HCT116 (cell line): ENCODE measurements at regions not wholly inside any gene's neighbourhood (a gene's known extent, or its start where the extent isn't known, plus 50 kb on each side); places are given as distances from the start of the nearest gene placed in this dataset.

ENCODE experiments used
- ATAC-seq: fragments of 200-7000 bp; cut with Tn5 transposase; 2 replicates; pipeline ENCODE4 v1.9.1; 2020; ENCODE audit warnings: mild to moderate bottlenecking, moderate library complexity
- BruUV-seq: library from RNA; stranded (reverse); fragments of 400-500 nt; replicated peaks from 2 replicates; lab custom pipeline; 2021; lab: Mats Ljungman, UMichigan
- CTCF ChIA-PET: fragments of 300-600 bp; sonication (Branson Sonifier 250); formaldehyde crosslinking; loops from one replicate; lab custom pipeline; 2021; ENCODE audit warnings: antibody characterized with exemption; lab: Charles Lee
- POLR2A ChIA-PET: fragments of 300-600, 350-600 bp; sonication (Branson Sonifier 250); formaldehyde crosslinking; loops from one replicate; lab custom pipeline; 2021; ENCODE audit warnings: antibody characterized with exemption; lab: Charles Lee
- RAD21 ChIA-PET, 2 experiments: fragments of 300-600 bp; sonication (Branson Sonifier 250); formaldehyde crosslinking; loops; one replicate each; lab custom pipeline; 2023; ENCODE audit warnings: low total read pairs in 2 of 2; ENCODE audit not compliant: uncharacterized antibody in 2 of 2, unreplicated experiment in 2 of 2, low non-redundant PET in 1 of 2; lab: Charles Lee
- DNase-seq: peaks from one replicate; pipeline ENCODE4 v3.0.0-alpha.2; 2010; ENCODE audit warnings: low read depth, low spot score
- H2AFZ ChIP-seq: fragments of 200-600 bp; shearing (Covaris generic), sonication (generic); 2 replicates; pipeline ENCODE4 v1.6.1; 2017; ENCODE audit warnings: low read depth, mixed run types, mixed read lengths, antibody characterized with exemption, low read length; ENCODE audit not compliant: poor library complexity, severe bottlenecking
- H3K27ac ChIP-seq: 2 replicates; pipeline ENCODE4 v1.5.1; 2012; ENCODE audit warnings: low read depth, low read length
- H3K27me3 ChIP-seq: fragments of 200-600 bp; sonication (generic); 2 replicates; pipeline ENCODE4 v1.6.1; 2016; ENCODE audit warnings: mixed run types, low read length, mixed read lengths; ENCODE audit not compliant: insufficient read depth
- H3K36me3 ChIP-seq, 2 experiments: fragments of 200-500 bp in 1 of 2; fragments of 200-600 bp in 1 of 2; sonication (Bioruptor generic) in 1 of 2; sonication (generic) in 1 of 2; 2 replicates each; pipeline versions ENCODE4 v1.5.1 to v1.6.1; 2014 to 2016; ENCODE audit warnings: low read length in 2 of 2, inconsistent platforms in 1 of 2, mixed read lengths in 1 of 2, mixed run types in 1 of 2; ENCODE audit not compliant: insufficient read depth in 2 of 2, control insufficient read depth in 1 of 2
- H3K4me1 ChIP-seq, 2 experiments: fragments of 200-600 bp in 1 of 2; sonication (generic) in 1 of 2; 2 replicates each; pipeline versions ENCODE4 v1.5.1 to v1.6.1; 2012 to 2017; ENCODE audit warnings: low read length in 2 of 2, inconsistent platforms in 1 of 2, mild to moderate bottlenecking in 1 of 2, mixed read lengths in 1 of 2, mixed run types in 1 of 2, moderate library complexity in 1 of 2; ENCODE audit not compliant: insufficient read depth in 2 of 2, control insufficient read depth in 1 of 2
- H3K4me2 ChIP-seq: fragments of 200-600 bp; sonication (generic); 2 replicates; pipeline ENCODE4 v1.6.1; 2017; ENCODE audit warnings: mixed run types, low read length, mixed read lengths
- H3K4me3 ChIP-seq, 2 experiments: fragments of 200-600 bp in 1 of 2; sonication (generic) in 1 of 2; replicated peaks in 1 of 2; 2 replicates each; pipeline ENCODE4 v1.5.1; 2011 to 2016; ENCODE audit warnings: low read length in 2 of 2, control low read depth in 1 of 2, low read depth in 1 of 2, mild to moderate bottlenecking in 1 of 2, mixed read lengths in 1 of 2, mixed run types in 1 of 2
- H3K79me2 ChIP-seq: fragments of 200-600 bp; sonication (generic); 2 replicates; pipeline ENCODE4 v1.6.1; 2017; ENCODE audit warnings: mild to moderate bottlenecking, mixed run types, low read length, moderate library complexity, mixed read lengths; ENCODE audit not compliant: insufficient read depth
- H3K9ac ChIP-seq: fragments of 200-600 bp; sonication (generic); 2 replicates; pipeline ENCODE4 v1.6.1; 2016; ENCODE audit warnings: low read length, mixed read lengths
- H3K9me2 ChIP-seq: fragments of 200-600 bp; sonication (generic), shearing (Covaris generic); 2 replicates; pipeline ENCODE4 v1.6.1; 2017; ENCODE audit warnings: mixed run types, mild to moderate bottlenecking, moderate library complexity; ENCODE audit not compliant: insufficient read depth
- H3K9me3 ChIP-seq, 2 experiments: fragments of 200-500 bp in 1 of 2; fragments of 200-600 bp in 1 of 2; sonication (Bioruptor generic) in 1 of 2; sonication (generic) in 1 of 2; 2 replicates each; pipeline ENCODE4 v1.6.1; 2014 to 2017; ENCODE audit warnings: low read length in 2 of 2, mixed read lengths in 2 of 2, inconsistent platforms in 1 of 2, low read depth in 1 of 2, mild to moderate bottlenecking in 1 of 2, mixed run types in 1 of 2, moderate library complexity in 1 of 2; ENCODE audit not compliant: control insufficient read depth in 1 of 2, insufficient read depth in 1 of 2
- H4K20me1 ChIP-seq: fragments of 200-600 bp; sonication (generic), shearing (Covaris generic); 2 replicates; pipeline ENCODE4 v1.6.1; 2017; ENCODE audit warnings: mixed run types, mild to moderate bottlenecking, moderate library complexity; ENCODE audit not compliant: insufficient read depth
- ATF3 ChIP-seq: IDR thresholded peaks from 2 replicates; pipeline ENCODE4 v1.6.1; 2012
- CBX3 ChIP-seq: IDR thresholded peaks from 2 replicates; pipeline ENCODE4 v1.6.1; 2012; ENCODE audit warnings: low read depth
- ELF1 ChIP-seq: IDR thresholded peaks from 2 replicates; pipeline ENCODE4 v1.6.1; 2012; ENCODE audit warnings: low read depth, borderline replicate concordance
- EZH2phosphoT487 ChIP-seq: fragments of 200-600 bp; IDR thresholded peaks from 2 replicates; pipeline ENCODE4 v1.6.1; 2018; ENCODE audit warnings: antibody characterized with exemption, borderline replicate concordance
- FOSL1 ChIP-seq: IDR thresholded peaks from 2 replicates; pipeline ENCODE4 v1.6.1; 2012; ENCODE audit warnings: low read depth
- JUND ChIP-seq: IDR thresholded peaks from 2 replicates; pipeline ENCODE4 v1.6.1; 2012
- POLR2A ChIP-seq: IDR thresholded peaks from 2 replicates; pipeline ENCODE4 v1.7.0; 2011; ENCODE audit warnings: borderline replicate concordance; ENCODE audit not compliant: insufficient read depth, insufficient read length; ENCODE audit errors: extremely low read depth
- SIN3A ChIP-seq: IDR thresholded peaks from 2 replicates; pipeline ENCODE4 v1.6.1; 2012; ENCODE audit warnings: low read depth
- SP1 ChIP-seq: IDR thresholded peaks from 2 replicates; pipeline ENCODE4 v1.6.1; 2012; ENCODE audit warnings: low read depth
- ZFX ChIP-seq: fragments of 450-650 bp; IDR thresholded peaks from 2 replicates; pipeline ENCODE4 v1.6.1; 2017
- intact Hi-C: fragments of 100-400 bp; cut with micrococcal nuclease; formaldehyde crosslinking; loops from 2 replicates; pipeline ENCODE4 v1.10.0; 2022
- TF ChIP-seq, protein P1 (sequence below), 3 experiments: fragments of 200-600 bp in 1 of 3; sonication (generic) in 1 of 3; IDR thresholded peaks in 2 of 3; conservative IDR thresholded peaks in 1 of 3; 2 replicates each; pipeline ENCODE4 v1.5.1; 2012 to 2017; ENCODE audit warnings: low read depth in 2 of 3, low read length in 2 of 3, antibody characterized with exemption in 1 of 3, borderline replicate concordance in 1 of 3, control low read depth in 1 of 3, mild to moderate bottlenecking in 1 of 3, mixed read lengths in 1 of 3, mixed run types in 1 of 3, moderate library complexity in 1 of 3; ENCODE audit not compliant: insufficient read depth in 1 of 3
- TF ChIP-seq, protein P2 (sequence below): IDR thresholded peaks from 2 replicates; pipeline ENCODE4 v1.6.1; 2012

GRCh38 chr16:56122251-56122650 lies 69.0 kb upstream of the GNAO1 start:
- H3K79me2 ChIP-seq: no peaks in the 10 kb centered on the region
- H4K20me1 ChIP-seq: no peaks in the 10 kb centered on the region
- H2AFZ ChIP-seq: no peak overlapping the region
- H3K36me3 ChIP-seq: no peaks in the 10 kb centered on the region
- no peak overlapping the region for H3K4me2 ChIP-seq
- ChIA-PET RAD21 (no interaction called here), CTCF (no interaction called here), POLR2A (no interaction called here)
- intact Hi-C loops: no loop called here
- DNase-seq (no peak), ATAC-seq (no peak)
- no peak overlapping the region for H3K27ac ChIP-seq
- H3K9ac ChIP-seq: no peak overlapping the region
- H3K4me1 ChIP-seq: no peaks in the 10 kb centered on the region
- peaks cover 48% of the 10 kb centered on the region for H3K27me3 ChIP-seq
- H3K9me3 ChIP-seq: no peaks in the 10 kb centered on the region
- TF ChIP-seq ZFX: no peak
- no peak for TF ChIP-seq CBX3
- no peak for TF ChIP-seq FOSL1
- TF ChIP-seq, protein P1, sequence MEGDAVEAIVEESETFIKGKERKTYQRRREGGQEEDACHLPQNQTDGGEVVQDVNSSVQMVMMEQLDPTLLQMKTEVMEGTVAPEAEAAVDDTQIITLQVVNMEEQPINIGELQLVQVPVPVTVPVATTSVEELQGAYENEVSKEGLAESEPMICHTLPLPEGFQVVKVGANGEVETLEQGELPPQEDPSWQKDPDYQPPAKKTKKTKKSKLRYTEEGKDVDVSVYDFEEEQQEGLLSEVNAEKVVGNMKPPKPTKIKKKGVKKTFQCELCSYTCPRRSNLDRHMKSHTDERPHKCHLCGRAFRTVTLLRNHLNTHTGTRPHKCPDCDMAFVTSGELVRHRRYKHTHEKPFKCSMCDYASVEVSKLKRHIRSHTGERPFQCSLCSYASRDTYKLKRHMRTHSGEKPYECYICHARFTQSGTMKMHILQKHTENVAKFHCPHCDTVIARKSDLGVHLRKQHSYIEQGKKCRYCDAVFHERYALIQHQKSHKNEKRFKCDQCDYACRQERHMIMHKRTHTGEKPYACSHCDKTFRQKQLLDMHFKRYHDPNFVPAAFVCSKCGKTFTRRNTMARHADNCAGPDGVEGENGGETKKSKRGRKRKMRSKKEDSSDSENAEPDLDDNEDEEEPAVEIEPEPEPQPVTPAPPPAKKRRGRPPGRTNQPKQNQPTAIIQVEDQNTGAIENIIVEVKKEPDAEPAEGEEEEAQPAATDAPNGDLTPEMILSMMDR (IDR thresholded peaks at IDR 0.05 in 2 of 3, conservative IDR thresholded peaks at IDR 0.05 in 1 of 3; ENCODE audit: borderline replicate concordance in 1 of 3, insufficient read depth in 1 of 3, low read depth in 2 of 3, low read length in 2 of 3): no peak
- TF ChIP-seq, protein P2, sequence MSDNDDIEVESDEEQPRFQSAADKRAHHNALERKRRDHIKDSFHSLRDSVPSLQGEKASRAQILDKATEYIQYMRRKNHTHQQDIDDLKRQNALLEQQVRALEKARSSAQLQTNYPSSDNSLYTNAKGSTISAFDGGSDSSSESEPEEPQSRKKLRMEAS: no peak
- no peak for TF ChIP-seq SP1
- TF ChIP-seq ELF1: no peak
- TF ChIP-seq ATF3: no peak
- no peak for TF ChIP-seq POLR2A
- no peak for TF ChIP-seq SIN3A
- TF ChIP-seq EZH2phosphoT487: no peak
- no peak for TF ChIP-seq JUND
- no peak overlapping the region for H3K4me3 ChIP-seq
- BruUV-seq: no TSS peak
- no peaks in the 10 kb centered on the region for H3K9me2 ChIP-seq
